MG63 (cell line): ENCODE measurements at regions not wholly inside any gene's neighbourhood (a gene's known extent, or its start where the extent isn't known, plus 50 kb on each side); places are given as distances from the start of the nearest gene placed in this dataset.
"Not testable (repeated sequence)": the region's sequence is repeated elsewhere in the genome, so short reads cannot be mapped to it uniquely, and the experiment has no call there.

Experiments
- DNase-seq: peaks from one replicate; pipeline ENCODE4 v3.0.0-alpha.2; 2020
- H3K27me3 ChIP-seq: fragments of 250-450 bp; sonication (Bioruptor Pico); 2 replicates; pipeline ENCODE4 v1.5.1; 2020; ENCODE audit warnings: mild to moderate bottlenecking, moderate library complexity
- H3K36me3 ChIP-seq: fragments of 250-450 bp; sonication (Bioruptor Pico); 2 replicates; pipeline ENCODE4 v1.5.1; 2020; ENCODE audit warnings: mild to moderate bottlenecking, moderate library complexity
- H3K4me3 ChIP-seq: fragments of 250-450 bp; sonication (Bioruptor Pico); 2 replicates; pipeline ENCODE4 v1.5.1; 2020; ENCODE audit warnings: mild to moderate bottlenecking, moderate library complexity
- H3K9me3 ChIP-seq: fragments of 250-450 bp; sonication (Bioruptor Pico); 2 replicates; pipeline ENCODE4 v1.5.1; 2020; ENCODE audit warnings: mild to moderate bottlenecking, moderate library complexity

GRCh38 chr6:23533311-23533710 is 592.7 kb upstream of the NRSN1 start:
- Histone ChIP-seq H3K36me3 (no peaks in the 10 kb centered on the region), H3K4me3 (no peak overlapping the region), H3K27me3 (no peaks in the 10 kb centered on the region), H3K9me3 (no peaks in the 10 kb centered on the region)
- no peak for DNase-seq

- no peaks in the 10 kb centered on the region for H3K9me3 ChIP-seq
- no peaks in the 10 kb centered on the region for H3K27me3 ChIP-seq
- no peaks in the 10 kb centered on the region for H3K36me3 ChIP-seq
- no peak for DNase-seq
- no peak overlapping the region for H3K4me3 ChIP-seq
Measured at GRCh38 chr6:23533944-23534343, 592.1 kb upstream of the NRSN1 start.

- H3K27me3 ChIP-seq = no peaks in the 10 kb centered on the region
- no peaks in the 10 kb centered on the region for H3K9me3 ChIP-seq
- H3K36me3 ChIP-seq = no peaks in the 10 kb centered on the region
- no peak overlapping the region for H3K4me3 ChIP-seq
- no peak for DNase-seq
Measured at GRCh38 chr6:23534351-23534750, 591.7 kb upstream of the NRSN1 start.

- Histone ChIP-seq H3K27me3 (no peaks in the 10 kb centered on the region), H3K4me3 (no peak overlapping the region), H3K36me3 (no peaks in the 10 kb centered on the region), H3K9me3 (no peaks in the 10 kb centered on the region)
- no peak for DNase-seq
Measured at GRCh38 chr6:23535101-23535500, 590.9 kb upstream of the NRSN1 start.

GRCh38 chr6:23537828-23538227 is 588.2 kb upstream of the NRSN1 start:
- no peak for DNase-seq
- Histone ChIP-seq H3K36me3 (no peaks in the 10 kb centered on the region), H3K9me3 (no peaks in the 10 kb centered on the region), H3K4me3 (no peak overlapping the region), H3K27me3 (no peaks in the 10 kb centered on the region)

- Histone ChIP-seq H3K36me3 (no peaks in the 10 kb centered on the region), H3K9me3 (no peaks in the 10 kb centered on the region), H3K4me3 (no peak overlapping the region), H3K27me3 (no peaks in the 10 kb centered on the region)
- no peak for DNase-seq
Measured at GRCh38 chr6:23547851-23548250, 578.2 kb upstream of the NRSN1 start.

- H3K36me3 ChIP-seq, H3K4me3 ChIP-seq, H3K9me3 ChIP-seq, DNase-seq, H3K27me3 ChIP-seq: not testable (repeated sequence)
Measured at GRCh38 chr6:23554953-23555352, 571.1 kb upstream of the NRSN1 start.

GRCh38 chr6:23559587-23560343 is 566.2 kb upstream of the NRSN1 start:
- Histone ChIP-seq H3K4me3 (no peak overlapping the region), H3K36me3 (no peaks in the 10 kb centered on the region)
- DNase-seq = no peak

GRCh38 chr6:23561732-23562131 is 564.3 kb upstream of the NRSN1 start:
- DNase-seq = no peak
- Histone ChIP-seq H3K27me3 (no peaks in the 10 kb centered on the region), H3K9me3 (no peaks in the 10 kb centered on the region), H3K4me3 (no peak overlapping the region), H3K36me3 (no peaks in the 10 kb centered on the region)

More at GRCh38 chr6:23559587-23560343, 566.2 kb upstream of the NRSN1 start:
- no peaks in the 10 kb centered on the region for H3K27me3 ChIP-seq
- H3K9me3 ChIP-seq = no peaks in the 10 kb centered on the region

- no peaks in the 10 kb centered on the region for H3K36me3 ChIP-seq
Measured at GRCh38 chr6:23562554-23562953, 563.5 kb upstream of the NRSN1 start.

GRCh38 chr6:23563323-23563722 is 562.7 kb upstream of the NRSN1 start:
- Histone ChIP-seq H3K4me3 (no peak overlapping the region), H3K36me3 (no peaks in the 10 kb centered on the region), H3K9me3 (no peaks in the 10 kb centered on the region), H3K27me3 (no peaks in the 10 kb centered on the region)
- DNase-seq = no peak

More at GRCh38 chr6:23562554-23562953, 563.5 kb upstream of the NRSN1 start:
- Histone ChIP-seq H3K9me3 (no peaks in the 10 kb centered on the region), H3K27me3 (no peaks in the 10 kb centered on the region), H3K4me3 (no peak overlapping the region)
- no peak for DNase-seq

- DNase-seq = no peak
- Histone ChIP-seq H3K4me3 (no peak overlapping the region), H3K27me3 (no peaks in the 10 kb centered on the region)
Measured at GRCh38 chr6:23566418-23566817, 559.6 kb upstream of the NRSN1 start.

GRCh38 chr6:23568292-23568691 is 557.7 kb upstream of the NRSN1 start:
- H3K9me3 ChIP-seq = no peaks in the 10 kb centered on the region
- H3K27me3 ChIP-seq = no peaks in the 10 kb centered on the region
- DNase-seq = no peak
- no peak overlapping the region for H3K4me3 ChIP-seq
- no peaks in the 10 kb centered on the region for H3K36me3 ChIP-seq

More at GRCh38 chr6:23566418-23566817, 559.6 kb upstream of the NRSN1 start:
- Histone ChIP-seq H3K36me3 (no peaks in the 10 kb centered on the region), H3K9me3 (no peaks in the 10 kb centered on the region)

GRCh38 chr6:23584134-23584763 is 541.8 kb upstream of the NRSN1 start:
- H3K36me3 ChIP-seq = no peaks in the 10 kb centered on the region
- no peak for DNase-seq
- no peaks in the 10 kb centered on the region for H3K9me3 ChIP-seq
- H3K27me3 ChIP-seq = no peaks in the 10 kb centered on the region
- H3K4me3 ChIP-seq = no peak overlapping the region

- H3K27me3 ChIP-seq = no peaks in the 10 kb centered on the region
- H3K9me3 ChIP-seq = no peaks in the 10 kb centered on the region
- no peak overlapping the region for H3K4me3 ChIP-seq
- H3K36me3 ChIP-seq = no peaks in the 10 kb centered on the region
- no peak for DNase-seq
Measured at GRCh38 chr6:23587582-23587981, 538.4 kb upstream of the NRSN1 start.

GRCh38 chr6:23589811-23590210 is 536.2 kb upstream of the NRSN1 start:
- DNase-seq = no peak
- Histone ChIP-seq H3K4me3 (no peak overlapping the region), H3K36me3 (no peaks in the 10 kb centered on the region), H3K27me3 (no peaks in the 10 kb centered on the region), H3K9me3 (no peaks in the 10 kb centered on the region)

GRCh38 chr6:23590498-23591126 is 535.4 kb upstream of the NRSN1 start:
- no peak overlapping the region for H3K4me3 ChIP-seq

GRCh38 chr6:23591761-23592160 is 534.3 kb upstream of the NRSN1 start:
- no peaks in the 10 kb centered on the region for H3K36me3 ChIP-seq
- no peaks in the 10 kb centered on the region for H3K27me3 ChIP-seq
- H3K4me3 ChIP-seq = no peak overlapping the region
- H3K9me3 ChIP-seq = no peaks in the 10 kb centered on the region
- DNase-seq = no peak

More at GRCh38 chr6:23590498-23591126, 535.4 kb upstream of the NRSN1 start:
- Histone ChIP-seq H3K9me3 (no peaks in the 10 kb centered on the region), H3K36me3 (no peaks in the 10 kb centered on the region), H3K27me3 (no peaks in the 10 kb centered on the region)
- no peak for DNase-seq
